NT2/D1 (cell line): ENCODE measurements at regions not wholly inside any gene's neighbourhood (a gene's known extent, or its start where the extent isn't known, plus 50 kb on each side); places are given as distances from the start of the nearest gene placed in this dataset.

Experiments used
- DNase-seq: peaks from one replicate; pipeline ENCODE4 v3.0.0-alpha.2; 2011; ENCODE audit warnings: low read depth, low spot score
- H3K27me3 ChIP-seq: 2 replicates; pipeline ENCODE4 v1.6.0; 2011; ENCODE audit warnings: mild to moderate bottlenecking; ENCODE audit not compliant: insufficient read length, insufficient read depth
- H3K36me3 ChIP-seq: 2 replicates; pipeline ENCODE4 v1.6.1; 2011; ENCODE audit warnings: mild to moderate bottlenecking, low read length, mixed read lengths; ENCODE audit not compliant: insufficient read depth, insufficient read length
- H3K4me1 ChIP-seq: 2 replicates; pipeline ENCODE4 v1.5.1; 2011; ENCODE audit not compliant: insufficient read depth, insufficient read length
- H3K4me3 ChIP-seq: 2 replicates; pipeline ENCODE4 v1.5.1; 2011; ENCODE audit warnings: low read depth; ENCODE audit not compliant: insufficient read length
- H3K9ac ChIP-seq: 2 replicates; pipeline ENCODE4 v1.6.0; 2011; ENCODE audit warnings: low read depth; ENCODE audit not compliant: insufficient read length
- H3K9me3 ChIP-seq: 2 replicates; pipeline ENCODE4 v1.5.1; 2011; ENCODE audit warnings: mild to moderate bottlenecking, low read length; ENCODE audit not compliant: insufficient read depth
- SUZ12 ChIP-seq: IDR thresholded peaks from 2 replicates; pipeline ENCODE4 v1.6.1; 2011; ENCODE audit not compliant: insufficient read length, insufficient read depth; ENCODE audit errors: extremely low read depth
- YY1 ChIP-seq: IDR thresholded peaks from 2 replicates; pipeline ENCODE4 v1.6.1; 2011; ENCODE audit not compliant: insufficient read length, insufficient read depth
- ZNF274 ChIP-seq: IDR thresholded peaks from 2 replicates; pipeline ENCODE4 v1.6.1; 2011; ENCODE audit warnings: mild to moderate bottlenecking, low read depth, low read length

DNA sequence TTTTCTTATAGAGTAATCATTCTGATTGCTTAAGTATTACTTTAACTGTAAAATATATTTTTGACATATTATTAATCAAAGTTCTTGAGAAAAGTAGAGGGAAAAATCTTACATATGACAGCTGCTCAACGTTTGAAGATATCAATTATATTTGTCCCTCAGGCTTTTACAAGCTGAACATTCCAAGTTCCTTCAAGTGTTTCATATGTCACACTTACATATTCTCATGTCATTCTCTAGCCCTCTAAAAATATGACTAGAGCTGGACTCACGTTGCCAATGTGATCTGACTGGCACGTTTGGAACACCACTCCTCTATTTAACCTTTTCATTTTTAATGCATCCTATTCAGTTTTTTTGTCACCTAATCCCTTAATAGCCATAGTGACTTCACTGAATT lies 492.9 kb downstream of the PCDH18 start:
- H3K4me1 ChIP-seq, result no peaks in the 10 kb centered on the region
- TF ChIP-seq ZNF274, result no peak
- no peaks in the 10 kb centered on the region for H3K9me3 ChIP-seq
- no peak overlapping the region for H3K9ac ChIP-seq
- H3K4me3 ChIP-seq, result no peak overlapping the region
- no peak for DNase-seq
- no peaks in the 10 kb centered on the region for H3K36me3 ChIP-seq
- no peaks in the 10 kb centered on the region for H3K27me3 ChIP-seq

GRCh38 chr4:137032222-137032621 lies 500.1 kb downstream of the PCDH18 start:
- Histone ChIP-seq H3K27me3 (no peaks in the 10 kb centered on the region), H3K9ac (no peak overlapping the region), H3K9me3 (no peaks in the 10 kb centered on the region), H3K36me3 (no peaks in the 10 kb centered on the region), H3K4me3 (no peak overlapping the region), H3K4me1 (no peaks in the 10 kb centered on the region)
- TF ChIP-seq YY1 (no peak), ZNF274 (no peak), SUZ12 (no peak)
- no peak for DNase-seq

DNA sequence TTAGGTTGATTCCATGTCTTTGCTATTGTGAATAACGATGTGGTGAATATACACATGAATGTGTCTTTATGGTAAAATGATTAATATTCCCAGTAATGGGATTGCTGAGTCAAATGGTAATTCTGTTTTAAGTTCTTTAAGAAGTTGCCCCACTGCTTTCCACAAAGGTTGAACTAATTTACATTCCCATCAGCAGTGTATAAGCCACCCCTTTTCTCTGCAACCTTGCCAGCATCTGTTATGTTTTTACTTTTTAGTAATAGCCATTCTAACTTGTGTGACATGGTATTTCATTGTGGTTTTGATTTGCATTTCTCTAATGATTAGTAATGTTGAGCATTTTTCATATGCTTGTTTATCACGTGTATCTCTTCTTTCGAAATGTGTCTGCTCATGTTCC lies 503.3 kb downstream of the PCDH18 start:
- DNase-seq, result no peak
- no peaks in the 10 kb centered on the region for H3K27me3 ChIP-seq
- no peaks in the 10 kb centered on the region for H3K4me1 ChIP-seq
- no peak overlapping the region for H3K9ac ChIP-seq
- H3K9me3 ChIP-seq, result no peaks in the 10 kb centered on the region
- H3K36me3 ChIP-seq, result no peaks in the 10 kb centered on the region
- TF ChIP-seq ZNF274 (no peak), YY1 (no peak), SUZ12 (no peak)
- no peak overlapping the region for H3K4me3 ChIP-seq

DNA sequence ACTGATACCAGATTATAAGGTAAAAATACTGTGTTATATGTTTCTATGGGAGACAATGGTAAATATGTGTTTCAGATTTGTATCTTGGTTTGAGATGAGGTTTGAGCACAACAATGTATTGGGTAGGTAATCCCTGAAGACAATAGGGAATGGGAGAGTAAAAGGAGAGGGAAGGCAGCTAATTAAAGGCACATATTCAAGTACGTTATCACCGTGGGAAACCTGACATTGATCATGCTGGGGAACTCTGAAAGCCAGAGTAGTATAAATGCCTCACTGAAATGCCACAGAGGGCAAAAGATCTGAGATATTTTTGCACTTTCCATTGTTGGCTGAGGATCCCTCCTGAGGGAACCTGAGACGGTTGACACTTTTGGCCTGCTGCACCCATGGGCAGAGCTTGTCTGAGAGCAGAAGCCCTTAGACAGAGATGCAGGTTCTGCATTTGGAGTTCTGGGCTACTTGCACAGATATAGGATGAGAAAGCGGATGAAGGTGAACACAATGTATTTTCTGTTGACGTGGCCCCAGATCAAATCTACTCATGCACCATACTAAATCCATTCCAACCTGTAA lies 506.7 kb downstream of the PCDH18 start:
- Histone ChIP-seq H3K36me3 (no peaks in the 10 kb centered on the region), H3K4me1 (no peaks in the 10 kb centered on the region), H3K9me3 (no peaks in the 10 kb centered on the region), H3K9ac (no peak overlapping the region), H3K4me3 (no peak overlapping the region), H3K27me3 (no peaks in the 10 kb centered on the region)
- no peak for DNase-seq
- TF ChIP-seq SUZ12 (no peak), ZNF274 (no peak), YY1 (no peak)

- no peaks in the 10 kb centered on the region for H3K9me3 ChIP-seq
- TF ChIP-seq ZNF274, result no peak
- TF ChIP-seq YY1, result no peak
- TF ChIP-seq SUZ12, result no peak
- no peaks in the 10 kb centered on the region for H3K27me3 ChIP-seq
- DNase-seq, result no peak
- H3K4me1 ChIP-seq, result no peaks in the 10 kb centered on the region
- H3K4me3 ChIP-seq, result no peak overlapping the region
- no peaks in the 10 kb centered on the region for H3K36me3 ChIP-seq
- H3K9ac ChIP-seq, result no peak overlapping the region
Measured at GRCh38 chr4:137015426-137016409, 516.6 kb downstream of the PCDH18 start.

- H3K9me3 ChIP-seq, result peaks cover 5% of the 10 kb centered on the region; the same call in 1 of the 2 replicates
- H3K9ac ChIP-seq, result no peak overlapping the region
- no peak overlapping the region for H3K4me3 ChIP-seq
- H3K4me1 ChIP-seq, result no peaks in the 10 kb centered on the region
- H3K27me3 ChIP-seq, result no peaks in the 10 kb centered on the region
- no peak for DNase-seq
- no peaks in the 10 kb centered on the region for H3K36me3 ChIP-seq
- TF ChIP-seq ZNF274 (no peak), YY1 (no peak), SUZ12 (no peak)
Measured at GRCh38 chr4:137000432-137000831, 531.9 kb downstream of the PCDH18 start.

DNA sequence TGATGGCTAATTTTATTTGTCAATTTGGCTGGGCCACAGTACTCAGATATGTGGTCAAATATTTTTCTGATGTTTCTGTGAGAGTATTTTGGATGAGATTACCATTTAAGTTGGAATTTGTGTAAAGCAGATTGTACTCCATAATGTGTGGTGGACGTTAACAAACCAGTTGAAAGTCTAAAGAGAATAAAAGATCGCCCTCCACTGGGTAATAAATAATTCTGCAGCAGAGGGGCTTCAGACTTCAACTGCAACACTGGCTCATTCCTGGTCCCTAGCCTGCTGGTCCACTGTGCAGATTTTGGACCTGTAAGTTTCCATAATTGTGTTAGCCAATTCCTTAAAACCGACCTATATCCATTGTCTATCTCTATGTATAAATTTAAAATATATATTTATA lies 540.3 kb downstream of the PCDH18 start:
- no peak for DNase-seq
- TF ChIP-seq YY1, result no peak
- no peak for TF ChIP-seq ZNF274
- no peak for TF ChIP-seq SUZ12
- Histone ChIP-seq H3K36me3 (no peaks in the 10 kb centered on the region), H3K27me3 (no peaks in the 10 kb centered on the region), H3K9me3 (no peaks in the 10 kb centered on the region), H3K9ac (no peak overlapping the region), H3K4me1 (no peaks in the 10 kb centered on the region), H3K4me3 (no peak overlapping the region)
